ENCODE measurements at regions not wholly inside any gene's neighbourhood (a gene's known extent, or its start where the extent isn't known, plus 50 kb on each side); places are given as distances from the start of the nearest gene placed in this dataset.

DNA sequence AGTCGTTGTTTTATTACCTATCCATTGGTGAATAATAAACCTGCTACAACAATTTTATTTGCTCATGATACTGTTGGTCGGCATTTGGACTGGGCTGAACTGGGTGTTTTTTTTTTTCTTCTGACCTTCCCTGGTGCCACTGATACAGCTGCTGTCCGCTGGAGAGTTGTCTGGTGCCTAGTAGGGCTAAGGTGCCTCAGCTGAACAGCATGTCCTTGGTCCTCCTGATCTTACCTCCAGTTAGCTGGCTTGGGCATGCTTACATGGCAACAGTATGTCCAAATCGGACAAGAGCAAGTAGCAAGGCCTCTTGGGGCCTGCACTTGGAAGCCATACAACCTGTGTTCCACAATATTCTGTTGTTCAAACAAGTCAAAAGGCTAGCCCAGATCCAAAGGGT, 563.4 kb downstream of the BMP2 start:
- dilution Hi-C loops (cut with HindIII; ENCODE audit: low sequenced_read_pairs, unreplicated experiment) (no loop called here), intact Hi-C loops (cut with micrococcal nuclease) (no loop called here), in situ Hi-C loops (cut with MboI; ENCODE audit: low sequenced_read_pairs) (no loop called here)
- H2AFZ ChIP-seq (replicated peaks; ENCODE audit: low read length, poor library complexity) = no peak overlapping the region
- no peak overlapping the region for H3K27ac ChIP-seq (ENCODE audit: insufficient read depth, low read length)
- H3K27me3 ChIP-seq (ENCODE audit: control insufficient read depth, insufficient read depth, low read length) = no peaks in the 10 kb centered on the region
- DNase-seq (no peak), ATAC-seq (ENCODE audit: low read depth) (no peak)
- no peaks in the 10 kb centered on the region for H3K9me1 ChIP-seq (ENCODE audit: insufficient read depth, low read length)
- H2AK5ac ChIP-seq (ENCODE audit: low read depth, low read length) = no peak overlapping the region
- no peak overlapping the region for H4K8ac ChIP-seq (ENCODE audit: low read depth in 2 of 2, low read length in 2 of 2)
- H2AK9ac ChIP-seq (replicated peaks; ENCODE audit: low read depth, low read length, poor library complexity) = no peak overlapping the region
- H3K9ac ChIP-seq (ENCODE audit: low read depth, low read length) = no peak overlapping the region
- H2BK5ac ChIP-seq (ENCODE audit: low read depth, low read length, poor library complexity, severe bottlenecking) = no peak overlapping the region
- no peaks in the 10 kb centered on the region for H4K20me1 ChIP-seq (ENCODE audit: insufficient read depth, low read length)
- no CpG with 5 or more reads among the region's 4 CpGs for WGBS, 2 experiments (ENCODE audit: extremely low coverage in 2 of 2, insufficient read length in 1 of 2)
- no peak overlapping the region for H3K4ac ChIP-seq (ENCODE audit: low read depth, low read length)
- H3K36me3 ChIP-seq (ENCODE audit: control insufficient read depth, insufficient read depth, low read length) = no peaks in the 10 kb centered on the region
- no peak for TF ChIP-seq MAZ (IDR thresholded peaks at IDR 0.05; ENCODE audit: borderline replicate concordance, low read depth, low read length)
- TF ChIP-seq CEBPB (IDR thresholded peaks at IDR 0.05; ENCODE audit: low read depth, low read length) = no peak
- TF ChIP-seq USF2 (IDR thresholded peaks at IDR 0.05; ENCODE audit: low read depth, low read length) = no peak
- TF ChIP-seq MXI1 (IDR thresholded peaks at IDR 0.05; ENCODE audit: borderline replicate concordance, low read depth, low read length) = no peak
- no peak for TF ChIP-seq FOS (IDR thresholded peaks at IDR 0.05; ENCODE audit: low read depth, low read length)
- no peak for TF ChIP-seq SMC3 (IDR thresholded peaks at IDR 0.05; ENCODE audit: low read depth, low read length)
- no peak overlapping the region for H4K91ac ChIP-seq (ENCODE audit: insufficient read depth, low read depth, low read length)
- H4K5ac ChIP-seq (ENCODE audit: low read depth, low read length) = no peak overlapping the region
- CTCF ChIA-PET = no interaction called here
- no peak overlapping the region for H2BK120ac ChIP-seq (ENCODE audit: low read depth, low read length)
- no peaks in the 10 kb centered on the region for H3K4me1 ChIP-seq (ENCODE audit: control insufficient read depth, insufficient read depth, low read length)
- no peaks in the 10 kb centered on the region for H3K79me1 ChIP-seq (ENCODE audit: low read depth in 1 of 2, low read length in 2 of 2)
- H3K18ac ChIP-seq (ENCODE audit: low read depth, low read length) = no peak overlapping the region
- H3K4me3 ChIP-seq (ENCODE audit: insufficient read depth, low read depth, low read length) = no peak overlapping the region
- H3K23ac ChIP-seq (ENCODE audit: low read depth, low read length) = no peak overlapping the region
- no peak overlapping the region for H2BK15ac ChIP-seq (ENCODE audit: low read depth, low read length)
- H2BK20ac ChIP-seq (ENCODE audit: low read depth, low read length) = no peak overlapping the region
- no peaks in the 10 kb centered on the region for H3K9me3 ChIP-seq (ENCODE audit: control insufficient read depth, insufficient read depth, low read length)
- no peak overlapping the region for H3K4me2 ChIP-seq (ENCODE audit: low read depth, low read length)
- BruUV-seq (replicated peaks) = no TSS peak
- H3K14ac ChIP-seq (replicated peaks; ENCODE audit: low read depth, low read length) = no peak overlapping the region
- H3K56ac ChIP-seq (ENCODE audit: extremely low read depth, insufficient read depth, low read length) = no peak overlapping the region
- POLR2A ChIA-PET (ENCODE audit: unreplicated experiment) = no interaction called here
